NCI-H774 (cell line): ENCODE measurements at regions not wholly inside any gene's neighbourhood (a gene's known extent, or its start where the extent isn't known, plus 50 kb on each side); places are given as distances from the start of the nearest gene placed in this dataset.
A peak's percentile ranks its signal among the peaks of the same experiment; 100 is the strongest.
"Not testable (repeated sequence)": the region's sequence is repeated elsewhere in the genome, so short reads cannot be mapped to it uniquely, and the experiment has no call there.

Experiments
- DNase-seq: peaks from one replicate; lab custom pipeline; 2025; lab: John Stamatoyannopoulos, UW

- DNase-seq, result no peak
These were observed 163.8 kb upstream of the ATP11B start for GRCh38 chr3:182629521-182629920.

DNA sequence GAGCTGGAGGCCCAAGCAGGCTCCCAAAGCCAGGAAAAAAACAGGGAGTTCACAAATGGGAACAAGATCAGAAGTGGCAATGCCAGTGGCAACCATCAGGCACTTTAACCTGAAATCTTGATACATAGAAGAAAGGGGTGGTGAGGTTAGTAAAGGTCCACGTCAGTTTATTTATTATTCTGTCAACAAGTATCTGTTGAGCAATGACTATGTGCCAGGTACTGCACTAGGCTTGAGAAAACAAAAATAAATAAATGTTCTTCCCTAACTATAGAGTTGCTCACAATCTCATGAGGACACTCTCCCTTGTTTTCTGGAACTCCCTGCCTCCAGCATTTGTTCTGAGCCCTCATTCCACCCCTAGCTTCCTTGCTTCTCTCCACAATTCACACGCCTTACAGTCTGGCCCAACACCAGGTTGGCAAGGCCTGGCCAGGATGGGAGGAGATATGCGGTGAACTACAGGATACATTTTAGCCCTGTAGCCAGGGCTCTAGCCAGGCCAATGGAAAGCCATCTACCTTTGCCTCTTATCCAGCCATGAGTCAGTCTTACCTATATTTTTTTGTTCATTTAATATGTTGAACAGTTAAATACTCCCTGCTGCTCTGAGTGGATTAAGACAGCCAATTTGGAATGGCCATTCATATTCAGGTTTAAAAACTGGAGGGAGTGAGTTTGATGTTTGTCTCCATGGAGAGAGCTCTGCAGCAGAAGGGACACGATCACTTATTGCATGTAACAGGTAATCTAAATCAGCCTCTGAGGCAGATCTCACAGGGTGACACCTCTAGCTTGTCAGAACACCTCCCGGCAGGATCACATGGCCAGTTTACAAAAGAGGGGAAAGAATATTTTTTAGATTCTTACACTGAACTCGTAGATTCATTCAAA lies 161.9 kb upstream of the ATP11B start:
- no peak for DNase-seq

- no peak for DNase-seq
These were observed 161.3 kb upstream of the ATP11B start for GRCh38 chr3:182632077-182632393.

- no peak for DNase-seq
These were observed 160.1 kb upstream of the ATP11B start for GRCh38 chr3:182633186-182633585.

GRCh38 chr3:182636646-182637045 lies 156.7 kb upstream of the ATP11B start:
- no peak for DNase-seq

GRCh38 chr3:182637350-182638110 lies 155.8 kb upstream of the ATP11B start:
- DNase-seq, result no peak

GRCh38 chr3:182644013-182644412 lies 149.3 kb upstream of the ATP11B start:
- DNase-seq, result peak; percentile 70

GRCh38 chr3:182644790-182645433 lies 148.4 kb upstream of the ATP11B start:
- DNase-seq, result no peak

GRCh38 chr3:182650568-182651128 lies 142.7 kb upstream of the ATP11B start:
- DNase-seq, result peak; percentile 62

- no peak for DNase-seq
These were observed 141.8 kb upstream of the ATP11B start for GRCh38 chr3:182651461-182651860.

DNA sequence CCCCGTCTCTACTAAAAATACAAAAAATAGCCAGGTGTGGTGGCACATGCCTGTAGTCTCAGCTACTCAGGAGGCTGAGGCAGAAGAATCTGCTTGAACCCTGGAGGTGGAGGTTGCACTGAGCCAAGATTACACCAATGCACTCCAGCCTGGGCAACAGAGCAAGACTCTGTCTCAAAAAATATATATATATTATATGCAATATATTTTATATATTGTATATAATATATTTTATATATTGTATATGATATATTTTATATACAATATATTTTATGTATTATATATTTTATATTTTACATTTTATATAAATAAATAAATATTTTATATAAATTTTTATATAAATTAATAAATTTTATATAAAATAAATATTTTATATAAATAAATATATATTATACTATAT lies 140.2 kb upstream of the ATP11B start:
- not testable (repeated sequence) for DNase-seq

DNA sequence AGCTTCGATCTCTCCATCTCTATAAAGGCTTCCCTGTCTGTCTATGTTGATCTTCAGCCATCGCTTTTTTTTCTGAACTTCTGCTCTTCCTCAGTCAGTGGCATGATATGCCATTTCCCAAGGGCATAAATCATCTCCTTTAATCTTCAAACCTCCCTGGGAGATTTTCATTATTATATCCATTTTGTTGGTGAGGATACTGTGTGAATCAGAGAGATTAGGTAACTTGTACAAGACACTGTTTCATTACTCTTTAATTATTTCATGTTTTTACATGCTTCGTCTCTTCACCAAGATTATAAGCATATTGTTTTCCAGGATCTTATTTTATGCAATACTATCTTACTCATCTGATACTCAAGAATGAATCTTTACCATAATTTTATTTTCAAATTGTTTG lies 124.8 kb upstream of the ATP11B start:
- DNase-seq, result no peak

- DNase-seq, result no peak
These were observed 124.3 kb upstream of the ATP11B start for GRCh38 chr3:182668974-182669373.

DNA sequence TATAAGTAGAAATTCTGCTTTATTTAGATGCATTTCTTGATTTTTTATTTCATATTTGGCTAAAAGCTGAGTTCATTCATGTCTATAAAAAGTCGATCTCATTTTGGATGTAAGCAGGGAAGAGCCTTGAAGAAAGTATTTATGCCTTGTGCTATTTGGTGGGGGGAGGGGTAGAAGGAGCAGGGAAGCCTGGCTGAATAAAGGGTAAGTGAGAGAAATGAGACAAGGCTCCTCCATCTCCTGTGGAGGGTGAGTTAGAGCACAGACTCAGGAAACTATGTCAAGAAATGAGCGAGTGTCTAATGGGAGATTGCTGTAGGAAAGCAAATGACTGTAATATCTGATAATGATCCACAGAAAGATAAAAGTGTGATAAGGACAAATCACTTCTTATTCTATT lies 121.8 kb upstream of the ATP11B start:
- DNase-seq, result no peak

- no peak for DNase-seq
These were observed 121.4 kb upstream of the ATP11B start for GRCh38 chr3:182671942-182672341.

GRCh38 chr3:182673336-182673735 lies 120.0 kb upstream of the ATP11B start:
- no peak for DNase-seq

DNA sequence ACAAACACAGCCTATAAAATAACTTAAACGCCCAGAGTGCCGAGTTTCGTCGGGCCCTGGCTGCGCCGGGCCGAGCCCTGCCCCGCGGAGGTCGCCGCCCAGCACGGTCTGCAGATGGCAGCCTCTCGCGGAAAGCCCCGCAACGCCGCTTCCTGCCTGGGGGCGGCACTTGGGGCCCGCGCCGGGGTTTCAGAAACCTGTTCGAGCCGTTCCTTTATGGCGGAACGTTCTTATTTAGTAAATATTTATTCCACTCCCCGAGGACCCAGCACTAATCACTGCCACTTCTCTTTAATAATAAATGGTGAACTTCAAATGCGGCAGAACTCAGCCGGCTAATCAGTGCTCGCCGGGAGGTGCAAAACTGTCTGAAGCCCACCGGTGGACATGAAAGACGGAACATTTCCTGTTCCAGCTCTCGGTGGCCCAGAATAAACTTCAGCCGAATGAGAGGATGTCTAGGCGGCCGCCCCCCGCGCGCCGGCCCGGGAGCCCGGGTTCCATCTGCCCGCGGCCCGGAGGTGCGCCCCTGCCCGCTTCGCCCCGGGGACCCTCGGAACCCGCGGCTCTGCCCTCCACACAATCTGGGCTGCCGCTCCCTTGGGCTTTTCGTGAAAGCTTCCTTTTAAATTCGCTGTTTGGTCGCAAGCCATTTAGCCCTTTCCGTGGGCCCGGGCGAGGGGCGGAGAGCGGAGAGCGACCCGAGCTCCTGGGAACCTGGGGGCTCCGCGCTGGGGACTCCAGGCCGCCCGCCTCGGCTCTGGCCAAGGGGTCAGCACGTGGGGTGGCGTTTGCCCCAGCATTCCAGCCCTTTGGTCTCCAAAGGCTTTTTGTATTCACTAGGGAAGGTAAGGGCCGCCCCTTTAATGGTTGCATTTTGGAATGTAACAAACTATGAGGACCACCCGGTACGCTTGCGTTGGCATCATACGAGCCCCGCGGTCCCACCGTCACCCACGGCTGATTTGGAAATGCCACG lies 110.8 kb upstream of the ATP11B start:
- DNase-seq, result peak; percentile 72

DNA sequence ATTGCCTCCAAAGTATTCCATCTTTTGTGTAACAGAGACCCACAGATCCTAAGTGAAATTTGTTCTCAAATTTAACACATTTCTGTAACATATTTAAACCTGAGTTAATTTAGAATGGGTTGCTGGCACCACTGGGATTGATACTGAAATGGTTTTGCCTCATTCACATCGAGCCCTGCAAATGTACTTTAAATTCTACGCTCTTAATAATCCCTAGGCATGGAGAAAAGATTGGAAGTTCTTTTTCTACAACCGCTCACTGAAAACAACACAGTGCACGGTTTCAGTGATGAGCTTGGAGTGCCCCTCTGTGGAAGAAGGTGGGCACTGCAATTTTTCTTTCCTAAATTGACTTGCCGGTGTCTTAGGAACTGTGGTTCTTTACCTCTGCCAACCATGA lies 109.9 kb upstream of the ATP11B start:
- peak; percentile 92 for DNase-seq

GRCh38 chr3:182683858-182684257 lies 109.4 kb upstream of the ATP11B start:
- no peak for DNase-seq

DNA sequence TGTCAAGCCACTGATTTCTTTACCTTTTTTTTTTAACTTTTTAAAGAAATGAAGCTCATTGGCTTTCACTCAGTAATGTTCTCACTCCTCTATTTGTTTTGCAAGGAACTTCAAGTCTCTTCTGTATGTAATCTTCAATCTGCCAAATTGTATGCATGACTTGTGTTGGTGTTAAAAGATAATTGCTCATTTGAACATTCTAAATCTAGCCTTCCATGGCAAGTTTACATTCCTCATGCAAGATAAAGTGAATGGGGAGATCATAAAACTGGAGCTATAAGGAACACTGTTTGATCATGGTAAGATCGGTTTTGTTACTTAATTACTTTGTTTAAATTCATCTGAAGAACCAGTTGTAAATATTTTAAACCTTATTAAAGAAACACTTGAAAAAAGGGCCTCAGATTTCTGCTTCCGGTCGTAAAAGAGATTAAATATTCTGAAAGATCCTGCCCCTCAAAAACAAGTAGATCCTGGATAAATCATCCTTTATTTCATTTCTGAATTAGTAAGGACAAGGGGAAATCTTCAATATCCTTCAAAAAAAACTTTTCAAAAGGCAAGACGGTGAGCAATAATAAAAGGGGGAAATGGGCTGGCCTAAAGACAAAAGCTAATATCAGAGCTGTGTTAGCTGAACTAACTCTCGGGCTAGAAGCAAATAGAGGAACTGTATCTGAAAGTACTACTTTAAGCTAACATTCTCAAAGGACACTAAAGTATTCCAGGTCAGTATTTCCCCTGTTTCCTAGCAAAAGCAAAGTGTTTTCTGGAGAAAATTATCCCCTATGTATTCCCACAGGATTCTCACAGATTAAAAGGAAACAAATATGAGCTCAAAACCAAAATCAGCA lies 107.0 kb upstream of the ATP11B start:
- no peak for DNase-seq
